Right lobe of liver (tissue), 4 donors: ENCODE measurements at regions not wholly inside any gene's neighbourhood (a gene's known extent, or its start where the extent isn't known, plus 50 kb on each side); places are given as distances from the start of the nearest gene placed in this dataset.

Experiments
- POLR2A ChIP-seq: fragments of 450-650 bp; IDR thresholded peaks from one replicate; pipeline ENCODE4 v1.6.1; 2017; ENCODE audit warnings: antibody characterized with exemption, mild to moderate bottlenecking
- TF ChIP-seq, protein P1 (sequence below), 4 donors: fragments of 200-600 bp in 3 of 4; fragments of 450-650 bp in 1 of 4; IDR thresholded peaks; one replicate each; pipeline versions ENCODE4 v1.5.1 to v1.8.0; 2016 to 2022; ENCODE audit warnings: antibody characterized with exemption in 4 of 4, mild to moderate bottlenecking in 2 of 4
- donor health status: DM: no; HTN: no; CAD: no.
- donor health status: DM: no; HTN: no; CAD: no.
- donor health status: DM: no; HTN: yes; CAD: no.

DNA sequence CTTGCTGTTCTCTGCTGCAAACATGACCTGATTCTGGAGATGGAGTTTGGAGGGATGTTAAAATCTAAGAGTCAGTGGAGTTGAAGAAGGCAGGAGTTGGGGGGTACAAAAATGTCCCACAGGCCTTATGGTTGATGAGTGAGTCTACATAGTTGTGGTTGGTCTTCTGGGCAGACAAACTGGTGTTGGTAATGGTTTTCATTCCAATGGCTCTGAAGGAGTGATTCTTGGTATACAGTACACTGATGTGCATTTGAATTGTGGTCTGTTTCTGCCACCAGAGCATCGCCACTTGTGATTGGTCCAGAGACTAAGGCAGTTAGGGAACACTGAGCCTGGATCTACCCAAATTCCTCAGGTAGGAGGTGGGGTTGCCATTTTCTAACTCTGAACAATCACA, 514.1 kb upstream of the CFAP20DC start:
- TF ChIP-seq POLR2A, result no peak
- TF ChIP-seq, protein P1, sequence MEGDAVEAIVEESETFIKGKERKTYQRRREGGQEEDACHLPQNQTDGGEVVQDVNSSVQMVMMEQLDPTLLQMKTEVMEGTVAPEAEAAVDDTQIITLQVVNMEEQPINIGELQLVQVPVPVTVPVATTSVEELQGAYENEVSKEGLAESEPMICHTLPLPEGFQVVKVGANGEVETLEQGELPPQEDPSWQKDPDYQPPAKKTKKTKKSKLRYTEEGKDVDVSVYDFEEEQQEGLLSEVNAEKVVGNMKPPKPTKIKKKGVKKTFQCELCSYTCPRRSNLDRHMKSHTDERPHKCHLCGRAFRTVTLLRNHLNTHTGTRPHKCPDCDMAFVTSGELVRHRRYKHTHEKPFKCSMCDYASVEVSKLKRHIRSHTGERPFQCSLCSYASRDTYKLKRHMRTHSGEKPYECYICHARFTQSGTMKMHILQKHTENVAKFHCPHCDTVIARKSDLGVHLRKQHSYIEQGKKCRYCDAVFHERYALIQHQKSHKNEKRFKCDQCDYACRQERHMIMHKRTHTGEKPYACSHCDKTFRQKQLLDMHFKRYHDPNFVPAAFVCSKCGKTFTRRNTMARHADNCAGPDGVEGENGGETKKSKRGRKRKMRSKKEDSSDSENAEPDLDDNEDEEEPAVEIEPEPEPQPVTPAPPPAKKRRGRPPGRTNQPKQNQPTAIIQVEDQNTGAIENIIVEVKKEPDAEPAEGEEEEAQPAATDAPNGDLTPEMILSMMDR (IDR thresholded peaks at IDR 0.05), result no peak
